WERI-Rb-1 (cell line): ENCODE measurements at regions not wholly inside any gene's neighbourhood (a gene's known extent, or its start where the extent isn't known, plus 50 kb on each side); places are given as distances from the start of the nearest gene placed in this dataset.
"Not testable (repeated sequence)": the region's sequence is repeated elsewhere in the genome, so short reads cannot be mapped to it uniquely, and the experiment has no call there.

ENCODE experiments used
- DNase-seq: peaks from one replicate; pipeline ENCODE4 v3.0.0-alpha.2; 2020
- H3K27ac ChIP-seq: fragments of 250-450 bp; sonication (Bioruptor Pico); 2 replicates; pipeline ENCODE4 v1.5.1; 2020; ENCODE audit warnings: mild to moderate bottlenecking, moderate library complexity
- H3K27me3 ChIP-seq: fragments of 250-450 bp; sonication (Bioruptor Pico); 2 replicates; pipeline ENCODE4 v1.5.1; 2021; ENCODE audit warnings: mild to moderate bottlenecking, low read depth, moderate library complexity; ENCODE audit not compliant: insufficient read depth, severe bottlenecking
- H3K36me3 ChIP-seq: fragments of 250-450 bp; sonication (Bioruptor Pico); 2 replicates; pipeline ENCODE4 v1.5.1; 2020; ENCODE audit warnings: mild to moderate bottlenecking, moderate library complexity
- H3K4me3 ChIP-seq: 2 replicates; pipeline ENCODE4 v1.5.1; 2011; ENCODE audit warnings: low read depth, mild to moderate bottlenecking, control low read depth, low read length
- H3K9me3 ChIP-seq: fragments of 250-450 bp; sonication (Bioruptor Pico); 2 replicates; pipeline ENCODE4 v1.5.1; 2021; ENCODE audit warnings: mild to moderate bottlenecking, moderate library complexity; ENCODE audit not compliant: severe bottlenecking
- TF ChIP-seq, protein P1 (sequence below): IDR thresholded peaks from 2 replicates; pipeline ENCODE4 v1.5.1; 2011; ENCODE audit warnings: low read depth, mild to moderate bottlenecking, control low read depth, inconsistent platforms, low read length

DNA sequence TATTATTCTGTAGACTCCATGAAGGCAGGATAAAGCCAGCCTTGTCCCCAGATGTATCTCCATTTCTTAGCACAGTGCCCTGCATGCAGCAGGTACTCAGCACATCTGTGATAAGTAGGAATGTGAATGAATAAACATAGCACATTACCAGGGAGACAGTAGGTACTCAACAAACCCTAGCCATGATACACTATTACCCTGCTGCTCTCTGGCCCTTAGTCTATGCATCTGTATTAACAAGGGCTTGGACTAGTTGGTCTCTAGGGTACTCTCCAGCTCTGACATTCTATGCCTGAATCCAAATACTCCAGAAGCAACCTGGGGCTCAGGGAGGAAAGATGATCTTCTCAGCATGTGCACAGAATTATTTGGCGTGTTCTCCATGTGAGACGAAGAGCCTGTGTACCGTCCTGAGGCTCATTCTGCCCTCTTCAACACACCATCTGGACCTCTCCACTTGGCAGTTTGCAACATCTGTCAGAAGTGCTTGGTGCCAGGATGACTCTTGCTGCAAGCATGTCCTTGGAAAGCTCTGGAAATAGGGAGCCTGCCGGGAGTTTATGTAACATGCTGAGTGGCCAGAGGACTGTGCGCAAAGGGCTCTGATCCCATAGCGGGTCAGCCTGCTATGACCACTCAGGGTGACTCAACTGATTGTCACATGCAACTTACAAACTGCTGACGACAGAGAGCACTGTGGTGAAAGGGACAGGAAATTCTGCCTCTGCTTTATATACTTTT, 228.2 kb upstream of the USP24 start:
- DNase-seq, result no peak
- no peak overlapping the region for H3K4me3 ChIP-seq
- no peak overlapping the region for H3K27ac ChIP-seq
- H3K36me3 ChIP-seq, result no peaks in the 10 kb centered on the region
- H3K9me3 ChIP-seq, result no peaks in the 10 kb centered on the region
- H3K27me3 ChIP-seq, result no peaks in the 10 kb centered on the region
- TF ChIP-seq, protein P1, sequence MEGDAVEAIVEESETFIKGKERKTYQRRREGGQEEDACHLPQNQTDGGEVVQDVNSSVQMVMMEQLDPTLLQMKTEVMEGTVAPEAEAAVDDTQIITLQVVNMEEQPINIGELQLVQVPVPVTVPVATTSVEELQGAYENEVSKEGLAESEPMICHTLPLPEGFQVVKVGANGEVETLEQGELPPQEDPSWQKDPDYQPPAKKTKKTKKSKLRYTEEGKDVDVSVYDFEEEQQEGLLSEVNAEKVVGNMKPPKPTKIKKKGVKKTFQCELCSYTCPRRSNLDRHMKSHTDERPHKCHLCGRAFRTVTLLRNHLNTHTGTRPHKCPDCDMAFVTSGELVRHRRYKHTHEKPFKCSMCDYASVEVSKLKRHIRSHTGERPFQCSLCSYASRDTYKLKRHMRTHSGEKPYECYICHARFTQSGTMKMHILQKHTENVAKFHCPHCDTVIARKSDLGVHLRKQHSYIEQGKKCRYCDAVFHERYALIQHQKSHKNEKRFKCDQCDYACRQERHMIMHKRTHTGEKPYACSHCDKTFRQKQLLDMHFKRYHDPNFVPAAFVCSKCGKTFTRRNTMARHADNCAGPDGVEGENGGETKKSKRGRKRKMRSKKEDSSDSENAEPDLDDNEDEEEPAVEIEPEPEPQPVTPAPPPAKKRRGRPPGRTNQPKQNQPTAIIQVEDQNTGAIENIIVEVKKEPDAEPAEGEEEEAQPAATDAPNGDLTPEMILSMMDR, result no peak

- Histone ChIP-seq H3K36me3 (no peaks in the 10 kb centered on the region), H3K4me3 (no peak overlapping the region), H3K27me3 (no peaks in the 10 kb centered on the region), H3K9me3 (no peaks in the 10 kb centered on the region), H3K27ac (no peak overlapping the region)
- TF ChIP-seq, protein P1, result no peak
- no peak for DNase-seq
These were observed 226.3 kb upstream of the USP24 start for GRCh38 chr1:55441489-55441888.

DNA sequence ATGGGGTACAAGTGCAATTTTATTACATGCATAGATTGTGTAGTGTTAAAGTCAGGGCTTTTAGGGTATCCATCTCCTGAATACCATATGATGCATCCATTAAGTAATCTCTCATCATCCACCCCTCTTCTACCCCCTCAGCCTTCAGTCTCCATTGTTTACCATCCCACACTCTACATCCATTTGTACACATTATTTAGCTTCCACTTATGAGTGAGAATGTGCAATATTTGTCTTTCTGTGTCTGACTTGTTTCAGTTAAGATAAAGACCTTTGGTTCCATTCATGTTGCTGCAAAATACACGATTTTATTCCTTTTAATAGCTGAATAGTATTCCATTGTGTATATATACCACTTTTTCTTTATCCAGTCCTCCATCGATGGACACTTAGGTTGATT, 222.5 kb upstream of the USP24 start:
- no peak overlapping the region for H3K27ac ChIP-seq
- no peak overlapping the region for H3K4me3 ChIP-seq
- H3K36me3 ChIP-seq, result no peaks in the 10 kb centered on the region
- H3K9me3 ChIP-seq, result no peaks in the 10 kb centered on the region
- TF ChIP-seq, protein P1, result no peak
- DNase-seq, result no peak
- H3K27me3 ChIP-seq, result no peaks in the 10 kb centered on the region

GRCh38 chr1:55430720-55431119, 215.6 kb upstream of the USP24 start:
- H3K4me3 ChIP-seq, DNase-seq, H3K27ac ChIP-seq: not testable (repeated sequence)

DNA sequence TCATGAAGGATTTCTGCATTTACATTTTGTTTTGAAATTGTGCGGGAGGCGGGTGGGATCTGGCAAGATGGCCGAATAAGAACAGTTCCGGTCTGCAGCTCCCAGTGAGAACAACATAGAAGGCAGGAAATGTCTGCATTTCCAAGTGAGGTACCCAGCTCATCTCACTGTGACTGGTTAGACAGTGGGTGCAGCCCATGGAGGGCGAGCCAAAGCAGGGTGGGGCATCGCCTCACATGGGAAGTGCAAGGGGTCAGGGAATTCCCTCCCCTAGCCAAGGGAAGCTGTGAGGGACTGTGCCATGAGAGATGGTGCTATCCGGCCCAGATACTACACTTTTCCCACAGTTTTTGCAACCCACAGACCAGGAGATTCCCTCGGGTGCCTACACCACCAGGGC, 215.0 kb upstream of the USP24 start:
- H3K27ac ChIP-seq, H3K9me3 ChIP-seq, DNase-seq, H3K27me3 ChIP-seq, H3K36me3 ChIP-seq, H3K4me3 ChIP-seq: not testable (repeated sequence)

More at GRCh38 chr1:55430720-55431119, 215.6 kb upstream of the USP24 start:
- not testable (repeated sequence) for H3K27me3 ChIP-seq, H3K9me3 ChIP-seq, H3K36me3 ChIP-seq

DNA sequence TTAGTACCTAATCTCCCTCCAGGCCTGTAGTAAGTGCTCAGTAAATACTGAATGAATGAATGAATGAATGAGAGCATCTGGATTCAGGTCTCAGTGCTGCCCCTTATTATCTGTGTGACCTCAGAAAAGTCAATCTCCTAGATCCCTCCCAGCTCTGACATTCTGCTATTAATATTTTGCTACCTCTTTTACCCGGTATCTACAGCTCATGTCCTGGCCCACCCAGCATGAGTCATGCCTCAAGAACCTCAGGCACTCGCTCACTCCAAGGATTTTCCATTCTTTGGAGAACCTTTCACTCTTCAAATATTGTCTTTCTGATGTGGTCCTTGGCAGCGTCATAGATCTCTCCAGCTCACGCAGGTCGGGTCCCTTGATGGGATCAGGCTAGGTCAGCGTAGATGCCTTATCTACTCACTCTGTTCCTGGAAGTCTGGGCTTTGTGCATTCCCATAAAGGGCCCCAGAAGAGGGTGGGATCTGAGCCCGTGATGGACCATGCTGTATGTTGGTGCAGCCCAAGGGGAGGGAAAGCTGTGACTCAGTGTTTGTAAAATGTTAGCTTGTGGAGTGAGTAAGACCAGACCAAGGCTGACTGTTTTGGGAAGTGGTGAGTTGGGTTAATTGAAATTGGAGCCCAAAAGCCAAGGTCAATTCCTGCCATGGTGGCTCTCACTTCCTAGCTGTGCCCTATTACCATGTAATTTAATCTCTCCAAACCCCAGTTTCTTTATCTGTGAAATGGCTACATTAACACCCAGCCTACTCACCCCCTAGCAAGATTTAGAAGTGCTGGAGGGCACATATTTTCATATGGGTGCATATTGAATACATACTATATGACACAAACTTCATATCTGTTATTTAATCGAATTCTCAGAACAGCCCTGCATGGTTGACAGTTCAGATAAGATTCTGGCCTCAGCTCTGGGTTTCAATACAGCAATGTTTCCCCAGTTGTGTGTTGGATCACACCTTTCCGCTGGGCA, 214.1 kb upstream of the USP24 start:
- no peak overlapping the region for H3K4me3 ChIP-seq
- no peak overlapping the region for H3K27ac ChIP-seq
- no peak for DNase-seq
- no peaks in the 10 kb centered on the region for H3K36me3 ChIP-seq
- H3K27me3 ChIP-seq, result no peaks in the 10 kb centered on the region
- TF ChIP-seq, protein P1, result no peak
- H3K9me3 ChIP-seq, result no peaks in the 10 kb centered on the region
